Putamen (tissue), 1 donor: ENCODE measurements at regions not wholly inside any gene's neighbourhood (a gene's known extent, or its start where the extent isn't known, plus 50 kb on each side); places are given as distances from the start of the nearest gene placed in this dataset.
"Not testable (repeated sequence)": the region's sequence is repeated elsewhere in the genome, so short reads cannot be mapped to it uniquely, and the experiment has no call there.

Experiments
- DNase-seq: peaks from one replicate; pipeline ENCODE4 v3.0.0-alpha.2; 2016; ENCODE audit warnings: low spot score

GRCh38 chr3:105119801-105120340 is 246.8 kb upstream of the ALCAM start:
- DNase-seq = no peak

GRCh38 chr3:105130911-105131310 is 235.8 kb upstream of the ALCAM start:
- DNase-seq = no peak

GRCh38 chr3:105137911-105138310 is 228.8 kb upstream of the ALCAM start:
- DNase-seq = peak; percentile 4

- DNase-seq = no peak
Measured at GRCh38 chr3:105139881-105140560, 226.7 kb upstream of the ALCAM start.

- DNase-seq = no peak
Measured at GRCh38 chr3:105140899-105141367, 225.8 kb upstream of the ALCAM start.

- no peak for DNase-seq
Measured at GRCh38 chr3:105144837-105145236, 221.9 kb upstream of the ALCAM start.

GRCh38 chr3:105145511-105145910 is 221.2 kb upstream of the ALCAM start:
- DNase-seq = no peak

- DNase-seq = not testable (repeated sequence)
Measured at GRCh38 chr3:105149197-105149596, 217.5 kb upstream of the ALCAM start.

GRCh38 chr3:105152987-105153386 is 213.7 kb upstream of the ALCAM start:
- no peak for DNase-seq

GRCh38 chr3:105154692-105155091 is 212.0 kb upstream of the ALCAM start:
- DNase-seq = no peak

- DNase-seq = no peak
Measured at GRCh38 chr3:105157067-105157765, 209.5 kb upstream of the ALCAM start.

GRCh38 chr3:105157766-105158085 is 209.0 kb upstream of the ALCAM start:
- DNase-seq = no peak

GRCh38 chr3:105158286-105158685 is 208.4 kb upstream of the ALCAM start:
- no peak for DNase-seq

GRCh38 chr3:105162448-105162847 is 204.3 kb upstream of the ALCAM start:
- no peak for DNase-seq

- no peak for DNase-seq
Measured at GRCh38 chr3:105166893-105167292, 199.8 kb upstream of the ALCAM start.

GRCh38 chr3:105170423-105170822 is 196.3 kb upstream of the ALCAM start:
- DNase-seq = no peak

- no peak for DNase-seq
Measured at GRCh38 chr3:105174017-105174615, 192.6 kb upstream of the ALCAM start.

- no peak for DNase-seq
Measured at GRCh38 chr3:105177576-105177975, 189.1 kb upstream of the ALCAM start.

- DNase-seq = no peak
Measured at GRCh38 chr3:105187344-105187743, 179.4 kb upstream of the ALCAM start.

- DNase-seq = no peak
Measured at GRCh38 chr3:105195260-105195659, 171.4 kb upstream of the ALCAM start.

- no peak for DNase-seq
Measured at GRCh38 chr3:105197863-105198262, 168.8 kb upstream of the ALCAM start.

GRCh38 chr3:105199217-105199616 is 167.5 kb upstream of the ALCAM start:
- no peak for DNase-seq

GRCh38 chr3:105210141-105210540 is 156.6 kb upstream of the ALCAM start:
- no peak for DNase-seq
